GM10266 (cell line): ENCODE measurements at regions not wholly inside any gene's neighbourhood (a gene's known extent, or its start where the extent isn't known, plus 50 kb on each side); places are given as distances from the start of the nearest gene placed in this dataset.
A peak's percentile ranks its signal among the peaks of the same experiment; 100 is the strongest.
"Not testable (repeated sequence)": the region's sequence is repeated elsewhere in the genome, so short reads cannot be mapped to it uniquely, and the experiment has no call there.

Experiments used
- DNase-seq: peaks from one replicate; pipeline ENCODE4 v3.0.0; 2012; ENCODE audit errors: extremely low spot score
- TF ChIP-seq, protein P1 (sequence below): IDR thresholded peaks from 2 replicates; pipeline ENCODE4 v1.5.1; 2012; ENCODE audit warnings: mild to moderate bottlenecking, low read depth; ENCODE audit not compliant: control insufficient read depth, insufficient read depth; ENCODE audit errors: missing control alignments

GRCh38 chr15:95021816-95022215, 790.5 kb downstream of the MCTP2 start:
- DNase-seq = no peak
- TF ChIP-seq, protein P1, sequence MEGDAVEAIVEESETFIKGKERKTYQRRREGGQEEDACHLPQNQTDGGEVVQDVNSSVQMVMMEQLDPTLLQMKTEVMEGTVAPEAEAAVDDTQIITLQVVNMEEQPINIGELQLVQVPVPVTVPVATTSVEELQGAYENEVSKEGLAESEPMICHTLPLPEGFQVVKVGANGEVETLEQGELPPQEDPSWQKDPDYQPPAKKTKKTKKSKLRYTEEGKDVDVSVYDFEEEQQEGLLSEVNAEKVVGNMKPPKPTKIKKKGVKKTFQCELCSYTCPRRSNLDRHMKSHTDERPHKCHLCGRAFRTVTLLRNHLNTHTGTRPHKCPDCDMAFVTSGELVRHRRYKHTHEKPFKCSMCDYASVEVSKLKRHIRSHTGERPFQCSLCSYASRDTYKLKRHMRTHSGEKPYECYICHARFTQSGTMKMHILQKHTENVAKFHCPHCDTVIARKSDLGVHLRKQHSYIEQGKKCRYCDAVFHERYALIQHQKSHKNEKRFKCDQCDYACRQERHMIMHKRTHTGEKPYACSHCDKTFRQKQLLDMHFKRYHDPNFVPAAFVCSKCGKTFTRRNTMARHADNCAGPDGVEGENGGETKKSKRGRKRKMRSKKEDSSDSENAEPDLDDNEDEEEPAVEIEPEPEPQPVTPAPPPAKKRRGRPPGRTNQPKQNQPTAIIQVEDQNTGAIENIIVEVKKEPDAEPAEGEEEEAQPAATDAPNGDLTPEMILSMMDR = no peak

DNA sequence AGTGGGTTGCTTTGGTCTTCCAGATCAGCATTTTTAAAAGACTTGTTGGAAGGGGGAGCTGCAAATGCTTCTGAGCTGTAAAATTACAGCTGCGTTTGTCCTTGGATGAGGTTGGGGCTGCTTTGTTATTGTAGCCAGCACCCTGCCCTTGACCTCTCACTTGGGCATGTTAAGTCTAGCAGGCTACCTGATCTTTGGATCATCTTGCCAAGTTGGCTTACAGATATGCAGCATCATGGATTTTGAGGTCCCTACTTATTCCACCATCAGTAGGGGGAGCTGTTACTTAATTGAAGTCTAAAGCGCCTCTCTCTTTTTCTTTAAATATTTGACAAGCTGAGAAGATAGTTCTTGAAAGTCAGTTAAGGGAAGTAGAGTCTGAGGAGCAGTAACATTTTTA, 793.0 kb downstream of the MCTP2 start:
- TF ChIP-seq, protein P1 = no peak
- no peak for DNase-seq

GRCh38 chr15:95025924-95026728, 794.8 kb downstream of the MCTP2 start:
- TF ChIP-seq, protein P1 = peak; percentile 25
- peak; percentile 5 for DNase-seq

- TF ChIP-seq, protein P1 = no peak
- DNase-seq = no peak
Measured at GRCh38 chr15:95027981-95028380, 796.6 kb downstream of the MCTP2 start.

- no peak for DNase-seq
Measured at GRCh38 chr15:95032156-95032555, 800.8 kb downstream of the MCTP2 start.

DNA sequence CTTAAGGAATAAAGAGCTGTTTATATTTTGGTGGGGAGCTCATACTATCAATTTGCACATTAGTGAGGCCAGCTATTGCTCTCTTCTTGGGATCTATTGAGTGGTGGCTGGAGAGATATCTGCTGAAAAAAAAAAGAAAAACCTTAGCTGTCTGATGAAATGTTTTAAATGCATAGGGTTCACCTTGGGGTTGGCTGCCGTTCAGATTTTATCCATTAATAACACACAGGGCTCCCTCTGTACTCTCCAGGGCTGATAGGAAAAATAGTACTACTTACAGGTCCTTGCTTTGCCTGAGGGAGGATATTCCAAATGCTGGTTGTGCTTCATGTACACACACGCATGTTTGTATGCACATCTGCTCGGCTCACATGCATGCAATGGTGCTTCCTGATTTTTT, 803.7 kb downstream of the MCTP2 start:
- TF ChIP-seq, protein P1 = no peak
- no peak for DNase-seq

More at GRCh38 chr15:95032156-95032555, 800.8 kb downstream of the MCTP2 start:
- TF ChIP-seq, protein P1 = no peak

DNA sequence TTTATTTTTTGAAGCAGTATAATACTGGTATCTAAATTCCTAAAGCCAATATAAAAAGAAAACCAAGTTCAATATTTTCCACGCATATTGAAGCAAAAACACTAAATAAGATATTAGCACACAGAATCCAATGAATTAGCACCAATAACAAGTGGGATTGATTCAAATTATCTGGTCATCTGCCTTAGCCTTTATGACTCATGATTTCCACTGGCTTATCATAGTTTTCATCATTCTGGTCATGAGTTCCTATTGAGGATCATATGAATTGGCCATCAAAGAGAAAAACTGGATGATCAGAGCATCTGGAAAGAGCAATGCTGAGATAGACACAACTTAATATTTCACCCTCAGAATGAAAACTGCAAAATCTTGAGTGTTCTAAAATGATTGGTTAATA, 809.9 kb downstream of the MCTP2 start:
- no peak for DNase-seq
- TF ChIP-seq, protein P1 = no peak

DNA sequence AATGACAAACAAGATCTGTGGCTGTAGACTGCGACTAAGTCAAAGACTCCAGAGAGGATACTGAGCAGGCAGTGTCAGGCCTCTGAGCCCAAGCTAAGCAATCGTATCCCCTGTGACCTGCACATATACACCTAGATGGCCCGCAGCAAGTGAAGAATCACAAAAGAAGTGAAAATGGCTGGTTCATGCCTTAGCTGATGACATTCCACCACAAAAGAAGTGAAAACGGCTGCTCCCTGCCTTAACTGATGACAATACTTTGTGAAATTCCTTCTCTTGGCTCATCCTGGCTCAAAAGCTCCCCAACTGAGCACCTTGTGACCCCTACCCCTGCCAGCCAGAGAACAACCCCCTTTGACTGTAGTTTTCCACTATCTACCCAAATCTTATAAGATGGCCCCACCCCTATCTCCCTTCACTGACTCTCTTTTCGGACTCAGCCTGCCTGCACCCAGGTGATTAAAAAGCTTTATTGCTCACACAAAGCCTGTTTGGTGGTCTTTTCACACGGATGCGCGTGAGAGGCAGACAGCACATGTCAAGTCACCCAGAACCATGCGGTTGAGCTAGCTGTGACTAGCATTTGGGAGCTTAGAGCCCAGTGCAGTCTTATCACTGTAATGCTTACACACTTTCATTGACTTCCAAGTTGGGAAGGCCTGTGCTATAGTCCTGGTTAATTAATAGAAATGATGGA, 812.0 kb downstream of the MCTP2 start:
- not testable (repeated sequence) for DNase-seq
